ENCODE measurements at regions not wholly inside any gene's neighbourhood (a gene's known extent, or its start where the extent isn't known, plus 50 kb on each side); places are given as distances from the start of the nearest gene placed in this dataset.
"Not testable (repeated sequence)": the region's sequence is repeated elsewhere in the genome, so short reads cannot be mapped to it uniquely, and the experiment has no call there.

GRCh38 chr12:28777603-28778365 is 371.3 kb upstream of the FAR2 start:
- TF ChIP-seq CTCF (IDR thresholded peaks at IDR 0.05; ENCODE audit: low read length, missing control alignments), result no peak
- no peak for DNase-seq (ENCODE audit: low read depth)
- H3K4me3 ChIP-seq (replicated peaks; ENCODE audit: low read depth, low read length), result no peak overlapping the region

GRCh38 chr12:28780096-28780495 is 369.0 kb upstream of the FAR2 start:
- peak; percentile 65 for DNase-seq (ENCODE audit: low read depth)
- no peak for TF ChIP-seq CTCF (IDR thresholded peaks at IDR 0.05; ENCODE audit: low read length, missing control alignments)
- no peak overlapping the region for H3K4me3 ChIP-seq (replicated peaks; ENCODE audit: low read depth, low read length)

- H3K4me3 ChIP-seq (replicated peaks; ENCODE audit: low read depth, low read length), result no peak overlapping the region
- DNase-seq (ENCODE audit: low read depth), result no peak
- TF ChIP-seq CTCF (IDR thresholded peaks at IDR 0.05; ENCODE audit: low read length, missing control alignments), result no peak
These were observed 368.1 kb upstream of the FAR2 start for GRCh38 chr12:28780960-28781359.

GRCh38 chr12:28781671-28782652 is 367.1 kb upstream of the FAR2 start:
- peak; percentile 80 for DNase-seq (ENCODE audit: low read depth)
- TF ChIP-seq CTCF (IDR thresholded peaks at IDR 0.05; ENCODE audit: low read length, missing control alignments), result no peak
- H3K4me3 ChIP-seq (replicated peaks; ENCODE audit: low read depth, low read length), result no peak overlapping the region

- no peak for TF ChIP-seq CTCF (IDR thresholded peaks at IDR 0.05; ENCODE audit: low read length, missing control alignments)
- DNase-seq (ENCODE audit: low read depth), result no peak
These were observed 366.3 kb upstream of the FAR2 start for GRCh38 chr12:28782812-28783211.

GRCh38 chr12:28787151-28787550 is 361.9 kb upstream of the FAR2 start:
- peak; percentile 28 for DNase-seq (ENCODE audit: low read depth)
- H3K4me3 ChIP-seq (replicated peaks; ENCODE audit: low read depth, low read length), result no peak overlapping the region
- no peak for TF ChIP-seq CTCF (IDR thresholded peaks at IDR 0.05; ENCODE audit: low read length, missing control alignments)

More at GRCh38 chr12:28782812-28783211, 366.3 kb upstream of the FAR2 start:
- H3K4me3 ChIP-seq (replicated peaks; ENCODE audit: low read depth, low read length), result no peak overlapping the region

- not testable (repeated sequence) for DNase-seq (ENCODE audit: low read depth); H3K4me3 ChIP-seq (replicated peaks; ENCODE audit: low read depth, low read length)
These were observed 360.8 kb upstream of the FAR2 start for GRCh38 chr12:28788256-28788655.

Measured in fibroblast of pulmonary artery (primary cell).